Epithelial cell of prostate (primary cell): ENCODE measurements at regions not wholly inside any gene's neighbourhood (a gene's known extent, or its start where the extent isn't known, plus 50 kb on each side); places are given as distances from the start of the nearest gene placed in this dataset.
"Not testable (repeated sequence)": the region's sequence is repeated elsewhere in the genome, so short reads cannot be mapped to it uniquely, and the experiment has no call there.

ENCODE experiments used
- DNase-seq: peaks from one replicate; pipeline ENCODE4 v3.0.0-alpha.2; 2011; ENCODE audit warnings: low read depth, low spot score
- H3K27ac ChIP-seq: fragments of 450-650 bp; 2 replicates; pipeline ENCODE4 v1.5.1; 2017; ENCODE audit warnings: mild to moderate bottlenecking

GRCh38 chr2:107511970-107512789, 314.5 kb upstream of the RGPD4 start:
- H3K27ac ChIP-seq, result no peak overlapping the region
- DNase-seq, result no peak

DNA sequence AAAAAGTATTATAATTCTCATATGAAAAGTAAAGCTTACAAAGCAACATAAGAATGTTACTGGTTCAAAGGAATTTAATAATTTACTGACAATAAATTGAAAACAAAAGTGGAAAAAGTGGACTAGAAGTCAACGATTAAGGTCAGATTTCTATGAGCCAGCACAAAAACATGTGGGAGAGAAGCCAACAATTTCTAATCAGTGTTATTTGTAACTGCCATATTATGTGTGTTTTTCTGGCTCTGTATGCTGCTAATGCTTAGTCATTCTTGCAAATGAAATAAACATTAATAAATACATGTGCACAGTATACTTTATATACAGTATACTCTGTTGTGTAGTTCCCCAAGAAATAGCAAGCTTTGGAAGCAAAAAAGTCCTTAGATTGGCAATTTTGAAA, 301.3 kb upstream of the RGPD4 start:
- DNase-seq, result no peak
- no peak overlapping the region for H3K27ac ChIP-seq

DNA sequence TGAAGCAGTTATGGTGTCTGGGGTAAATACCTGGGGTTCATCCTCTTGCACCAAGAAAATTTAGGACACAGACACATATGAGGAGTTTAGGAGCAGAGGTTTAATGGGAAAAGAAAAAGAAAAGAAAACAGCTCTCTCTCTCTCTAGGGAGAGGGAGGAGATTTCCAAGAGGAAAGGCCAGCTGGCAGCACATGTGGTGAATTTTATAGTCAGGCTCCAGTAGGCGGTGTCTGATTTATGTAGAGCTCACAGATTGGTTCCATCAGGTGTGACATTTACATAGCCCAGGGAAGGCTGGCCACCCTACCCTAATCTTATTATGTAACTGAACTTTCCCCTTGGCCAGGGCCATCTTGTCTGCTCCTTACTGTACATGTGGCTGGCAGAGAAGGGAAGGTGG, 297.5 kb upstream of the RGPD4 start:
- DNase-seq, result no peak
- H3K27ac ChIP-seq, result no peak overlapping the region

DNA sequence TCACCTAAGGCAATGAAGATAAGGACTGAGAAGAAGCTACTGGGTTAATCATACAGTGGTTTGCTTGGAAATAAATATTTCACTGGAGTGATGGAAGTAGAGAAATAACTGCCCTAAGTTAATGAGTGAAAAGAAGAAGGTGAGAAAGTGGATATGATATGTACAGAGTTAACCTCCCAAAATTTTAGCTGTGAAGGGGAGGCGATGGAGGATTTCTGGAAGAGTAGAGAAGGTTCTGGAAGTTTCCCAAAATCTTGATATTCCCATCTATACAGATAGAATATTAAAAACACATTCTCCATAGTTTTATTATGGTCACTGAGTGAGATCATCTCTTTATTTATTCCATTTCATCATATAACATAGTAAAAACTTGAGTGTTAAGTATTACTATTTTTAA, 296.6 kb upstream of the RGPD4 start:
- no peak for DNase-seq
- no peak overlapping the region for H3K27ac ChIP-seq

DNA sequence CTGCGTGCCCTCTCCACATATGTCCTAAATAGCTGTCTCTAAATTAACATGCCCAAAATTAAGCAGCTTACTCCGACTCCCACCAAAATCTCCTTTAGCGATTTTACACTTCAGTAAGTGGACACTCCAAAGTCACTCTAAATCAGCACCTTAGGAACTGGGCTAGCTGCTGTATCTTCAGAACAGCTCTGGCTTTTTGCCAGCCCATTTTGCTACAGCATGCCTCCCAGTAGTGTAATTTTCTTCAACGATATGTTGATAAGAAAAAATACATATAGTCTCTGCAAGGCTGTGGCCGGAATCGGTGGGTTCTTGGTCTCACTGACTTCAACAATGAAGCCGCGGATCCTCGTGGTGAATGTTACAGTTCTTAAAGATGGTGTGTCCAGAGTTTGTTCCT, 291.8 kb upstream of the RGPD4 start:
- DNase-seq, result no peak
- no peak overlapping the region for H3K27ac ChIP-seq

DNA sequence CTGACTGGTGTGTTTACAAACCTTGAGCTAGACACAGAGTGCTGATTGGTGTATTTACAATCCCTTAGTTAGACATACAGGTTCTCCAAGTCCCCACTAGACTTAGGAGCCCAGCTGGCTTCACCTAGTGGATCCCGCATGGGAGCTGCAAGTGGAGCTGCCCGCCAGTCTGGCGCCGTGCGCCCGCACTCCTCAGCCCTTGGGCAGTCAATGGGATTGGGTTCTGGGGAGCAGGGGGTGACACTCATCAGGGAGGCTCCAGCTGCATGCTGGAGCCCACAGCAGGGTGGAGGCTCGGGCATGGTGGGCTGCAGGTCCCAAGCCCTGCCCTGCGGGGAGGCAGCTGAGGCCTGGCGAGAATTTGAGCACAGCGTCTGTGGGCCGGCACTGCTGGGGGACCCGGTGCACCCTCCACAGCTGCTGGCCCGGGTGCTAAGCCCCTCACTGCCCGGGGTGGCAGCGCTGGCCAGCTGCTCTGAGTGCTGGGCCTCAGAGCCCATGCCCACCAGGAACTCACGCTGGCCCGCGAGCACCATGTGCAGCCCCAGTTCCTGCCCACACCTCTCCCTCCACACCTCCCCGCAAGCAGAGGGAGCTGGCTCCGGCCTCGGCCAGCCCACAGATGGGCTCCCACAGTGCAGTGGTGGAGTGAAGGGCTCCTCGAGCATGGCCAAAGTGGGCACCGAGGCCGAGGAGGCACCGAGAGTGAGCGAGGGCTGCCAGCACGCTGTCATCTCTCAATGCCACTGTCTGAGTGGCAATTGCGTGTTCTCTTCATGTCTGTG, 290.6 kb upstream of the RGPD4 start:
- H3K27ac ChIP-seq, DNase-seq: not testable (repeated sequence)

DNA sequence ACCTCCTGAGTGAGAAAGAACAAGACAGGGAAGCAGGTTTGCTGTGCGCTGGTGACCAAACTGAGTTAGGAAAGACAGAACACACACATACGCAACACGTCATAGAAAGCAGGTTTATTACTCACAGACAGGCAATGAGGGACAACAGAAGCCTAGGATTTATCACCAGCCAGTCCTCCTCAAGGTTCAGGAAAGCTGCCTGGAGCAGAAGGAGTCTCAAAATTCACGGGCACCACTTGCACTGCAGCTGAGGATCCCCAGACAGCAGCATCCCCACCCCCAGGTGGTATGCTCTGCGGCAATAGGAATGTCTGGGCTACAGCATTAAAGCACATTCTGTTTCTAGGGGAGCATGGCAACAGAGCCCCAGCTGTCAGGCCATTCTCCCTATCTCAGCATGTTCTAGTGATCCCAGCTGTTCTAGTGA, 284.4 kb upstream of the RGPD4 start:
- no peak for DNase-seq

DNA sequence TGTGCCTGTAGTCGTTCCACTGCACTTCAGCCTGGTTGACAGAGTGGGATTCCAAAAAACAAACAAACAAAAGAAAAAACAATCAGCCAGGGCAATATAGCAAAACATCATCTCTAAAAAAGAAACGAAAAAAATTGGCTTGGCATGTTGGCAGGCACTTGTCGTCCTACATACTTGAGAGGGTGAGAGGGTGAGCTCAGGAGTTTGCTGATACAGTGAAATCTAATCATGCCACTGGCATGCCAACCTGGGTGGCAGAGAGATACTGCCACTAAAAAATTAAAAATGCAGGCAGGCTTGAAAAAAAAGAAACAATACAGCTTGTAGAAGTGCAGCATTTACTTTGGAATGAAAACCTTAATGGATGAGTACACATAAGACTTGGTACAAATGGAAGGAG, 282.9 kb upstream of the RGPD4 start:
- no peak overlapping the region for H3K27ac ChIP-seq
- no peak for DNase-seq

More for the DNA sequence above, 284.4 kb upstream of the RGPD4 start:
- no peak overlapping the region for H3K27ac ChIP-seq

- no peak overlapping the region for H3K27ac ChIP-seq
- no peak for DNase-seq
These were observed 281.6 kb upstream of the RGPD4 start for GRCh38 chr2:107545066-107545465.

DNA sequence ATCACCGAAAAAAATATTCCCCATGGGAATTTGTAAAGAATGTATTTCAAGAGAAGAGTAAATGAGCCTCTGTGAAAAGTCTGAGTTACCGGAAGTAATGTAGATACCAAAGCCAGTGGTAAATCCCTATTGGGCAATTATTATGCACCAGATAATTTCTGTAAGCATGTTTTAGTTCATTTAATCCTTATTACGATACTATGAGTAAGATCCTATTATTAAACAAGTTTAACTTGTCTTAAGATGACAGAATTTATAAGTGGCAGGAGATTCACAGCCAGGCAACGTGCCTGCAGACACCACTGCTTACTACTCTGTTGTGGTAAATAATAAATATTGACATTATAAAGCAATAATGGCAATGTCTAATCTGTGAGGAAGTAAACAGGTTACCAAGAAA, 280.8 kb upstream of the RGPD4 start:
- H3K27ac ChIP-seq, result no peak overlapping the region
- DNase-seq, result no peak

- DNase-seq, result no peak
- H3K27ac ChIP-seq, result no peak overlapping the region
These were observed 278.5 kb upstream of the RGPD4 start for GRCh38 chr2:107548216-107548615.

DNA sequence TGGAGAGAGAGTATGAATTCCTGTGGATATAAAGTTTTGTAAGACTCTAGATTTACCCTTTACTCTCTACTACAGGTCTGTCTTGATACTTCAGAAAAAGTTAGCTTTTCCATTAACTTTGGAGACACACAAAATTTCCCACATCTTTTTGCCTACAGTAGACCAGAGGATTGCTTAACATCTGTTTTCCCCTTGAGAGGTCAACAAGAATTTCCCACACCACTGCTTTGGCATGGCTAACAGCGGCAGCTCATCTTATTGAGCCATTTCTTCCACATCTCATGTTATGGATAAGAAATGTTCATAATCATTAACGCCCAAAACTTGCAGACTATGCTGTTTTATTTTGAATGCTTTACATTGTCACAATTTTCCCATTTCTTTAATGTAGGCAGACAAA, 273.6 kb upstream of the RGPD4 start:
- H3K27ac ChIP-seq, result no peak overlapping the region
- no peak for DNase-seq

- DNase-seq, result peak; percentile 20
- no peak overlapping the region for H3K27ac ChIP-seq
These were observed 273.2 kb upstream of the RGPD4 start for GRCh38 chr2:107553539-107553938.

DNA sequence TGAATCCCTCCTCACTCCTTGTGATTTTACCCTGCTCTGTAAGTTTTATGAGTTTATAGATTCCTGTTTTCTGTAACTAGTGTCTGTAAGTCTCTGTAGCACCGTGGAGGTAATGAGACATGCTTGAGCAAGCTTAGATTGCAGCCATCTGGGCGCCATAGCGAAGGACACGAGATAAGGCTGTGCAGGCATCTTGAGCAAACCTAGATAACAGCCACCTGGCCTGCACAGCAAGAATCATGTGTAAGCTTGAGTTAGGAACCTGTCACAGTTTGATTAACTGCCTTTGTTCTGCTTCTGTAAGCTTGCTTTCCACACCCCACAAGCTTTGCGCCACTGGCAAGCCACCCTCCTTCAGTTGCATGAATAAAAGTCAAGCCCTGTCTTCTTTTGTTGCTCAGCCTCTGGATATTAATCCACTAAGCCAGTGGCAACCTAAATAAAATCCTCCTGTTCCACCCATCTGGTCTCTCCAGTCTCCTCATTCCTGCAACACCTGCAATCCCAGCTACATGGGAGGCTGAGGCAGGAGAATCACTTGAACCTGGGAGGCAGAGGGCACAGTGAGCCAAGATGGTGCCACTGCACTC, 270.6 kb upstream of the RGPD4 start:
- H3K27ac ChIP-seq, result no peak overlapping the region
- DNase-seq, result no peak

- H3K27ac ChIP-seq, result no peak overlapping the region
- no peak for DNase-seq
These were observed 268.4 kb upstream of the RGPD4 start for GRCh38 chr2:107558295-107558694.

DNA sequence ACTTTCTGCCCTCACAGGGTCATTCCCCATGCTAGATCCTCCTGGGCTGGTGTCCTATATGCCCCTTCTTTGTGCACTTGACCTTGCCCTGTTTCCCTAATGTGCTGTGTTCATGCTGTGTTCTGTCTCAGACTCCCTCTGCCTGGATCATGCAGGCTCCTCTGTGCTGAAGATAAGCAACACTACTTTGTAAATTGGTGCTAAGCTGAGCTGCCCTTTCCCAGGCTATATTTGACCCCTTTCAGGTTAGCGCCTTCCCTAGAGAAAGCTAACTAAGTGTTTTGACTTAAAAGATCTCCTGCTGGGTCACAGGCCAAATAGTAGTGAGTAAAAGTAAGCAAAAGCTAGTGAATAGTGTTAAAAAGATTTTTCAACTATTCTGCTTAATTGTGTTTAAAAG, 257.2 kb upstream of the RGPD4 start:
- H3K27ac ChIP-seq, result no peak overlapping the region
- no peak for DNase-seq

GRCh38 chr2:107570876-107571275, 255.8 kb upstream of the RGPD4 start:
- DNase-seq, result no peak
- H3K27ac ChIP-seq, result no peak overlapping the region

- not testable (repeated sequence) for DNase-seq, H3K27ac ChIP-seq
These were observed 253.8 kb upstream of the RGPD4 start for GRCh38 chr2:107572890-107573289.

GRCh38 chr2:107576991-107577390, 249.7 kb upstream of the RGPD4 start:
- DNase-seq, result no peak

DNA sequence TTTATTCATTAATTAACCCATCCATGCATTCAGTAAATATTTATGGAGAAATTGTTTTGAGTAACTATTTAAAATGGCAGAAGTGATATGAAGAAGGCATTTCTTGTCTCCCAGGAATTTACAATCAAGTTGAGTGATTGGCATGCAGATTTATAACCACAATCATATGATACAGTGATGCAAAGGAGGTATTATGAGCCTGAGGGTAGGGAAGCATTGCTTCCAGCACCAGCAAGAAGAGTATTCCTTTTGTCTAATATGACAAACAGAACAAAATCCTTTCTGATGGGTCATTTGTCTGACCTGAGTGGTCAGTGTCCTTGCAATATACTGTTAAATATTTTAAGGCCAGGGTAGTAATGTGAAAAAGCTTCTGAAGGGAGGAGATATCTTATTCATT, 244.2 kb upstream of the RGPD4 start:
- no peak overlapping the region for H3K27ac ChIP-seq
- no peak for DNase-seq

More at GRCh38 chr2:107576991-107577390, 249.7 kb upstream of the RGPD4 start:
- no peak overlapping the region for H3K27ac ChIP-seq

DNA sequence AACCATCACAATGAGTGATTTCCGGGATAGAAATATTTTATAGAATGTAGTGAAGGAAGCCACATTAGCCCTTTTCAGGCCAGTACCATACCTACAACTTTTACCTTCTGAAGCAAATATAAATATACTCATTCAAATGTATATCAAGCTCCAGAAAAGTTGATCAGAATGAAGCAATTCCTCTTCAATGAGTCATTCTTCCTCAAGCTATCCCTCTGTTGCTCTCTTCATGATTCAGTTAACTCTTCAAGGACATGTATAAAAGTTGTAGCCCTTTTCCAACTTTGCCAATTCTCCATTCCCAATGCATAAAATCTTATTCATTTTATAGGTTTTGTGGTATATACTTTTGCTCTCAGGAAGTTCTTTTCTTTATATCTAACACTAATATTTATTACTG, 242.1 kb upstream of the RGPD4 start:
- DNase-seq, result no peak

More for the DNA sequence above, 242.1 kb upstream of the RGPD4 start:
- peak overlapping the region; percentile 74 for H3K27ac ChIP-seq
